Vagina (tissue), 2 donors: ENCODE measurements at regions not wholly inside any gene's neighbourhood (a gene's known extent, or its start where the extent isn't known, plus 50 kb on each side); places are given as distances from the start of the nearest gene placed in this dataset.

Experiments used
- CTCF ChIP-seq, 3 experiments: fragments of 450-650 bp in 2 of 3; fragments of 200-600 bp in 1 of 3; sonication (generic) in 1 of 3; IDR thresholded peaks; one replicate each; pipeline ENCODE4 v1.5.1; 2017 to 2019; ENCODE audit warnings: antibody characterized with exemption in 3 of 3, mild to moderate bottlenecking in 2 of 3, moderate library complexity in 2 of 3
- POLR2A ChIP-seq, 2 donors: fragments of 450-650 bp; IDR thresholded peaks; one replicate each; pipeline ENCODE4 v1.6.1; 2017; ENCODE audit warnings: antibody characterized with exemption in 2 of 2, mild to moderate bottlenecking in 2 of 2, moderate library complexity in 2 of 2

GRCh38 chrX:136954930-136955329, 74.4 kb upstream of the RBMX start:
- TF ChIP-seq CTCF (IDR thresholded peaks at IDR 0.05) (no peak), POLR2A (IDR thresholded peaks at IDR 0.05) (no peak)
